IMR-90 (cell line): ENCODE measurements at regions not wholly inside any gene's neighbourhood (a gene's known extent, or its start where the extent isn't known, plus 50 kb on each side); places are given as distances from the start of the nearest gene placed in this dataset.

Source experiments
- ATAC-seq: fragments of 200-7000 bp; cut with Tn5 transposase; 2 replicates; pipeline ENCODE4 v1.9.1; 2020; ENCODE audit warnings: low read depth, mild to moderate bottlenecking, moderate library complexity
- BruUV-seq: library from RNA; stranded (reverse); fragments of 400-500 nt; replicated peaks from 2 replicates; lab custom pipeline; 2021; lab: Mats Ljungman, UMichigan
- CTCF ChIA-PET: fragments of 300-600 bp; formaldehyde crosslinking; extraction: SDS; loops from one replicate; lab custom pipeline; 2021; ENCODE audit warnings: antibody characterized with exemption; lab: Yijun Ruan, JAX
- POLR2A ChIA-PET: fragments of 300-600 bp; sonication (Branson Sonifier 250); formaldehyde crosslinking; loops from one replicate; lab custom pipeline; 2022; ENCODE audit warnings: antibody characterized with exemption; ENCODE audit not compliant: unreplicated experiment; lab: Charles Lee
- DNase-seq: peaks from one replicate; pipeline ENCODE4 v3.0.0; 2013
- H2AFZ ChIP-seq: replicated peaks from 2 replicates; pipeline ENCODE3; 2013; ENCODE audit warnings: low read length, mild to moderate bottlenecking; ENCODE audit not compliant: poor library complexity
- H2AK5ac ChIP-seq: 2 replicates; pipeline ENCODE4 v1.6.1; 2013; ENCODE audit warnings: low read depth, low read length, inconsistent platforms
- H2AK9ac ChIP-seq: replicated peaks from 2 replicates; pipeline ENCODE3; 2013; ENCODE audit warnings: mild to moderate bottlenecking, low read depth, low read length, moderate library complexity; ENCODE audit not compliant: poor library complexity
- H2BK120ac ChIP-seq: 2 replicates; pipeline ENCODE4 v1.6.1; 2013; ENCODE audit warnings: low read depth, low read length, inconsistent platforms
- H2BK15ac ChIP-seq: 3 replicates; pipeline ENCODE4 v1.6.1; 2013; ENCODE audit warnings: low read depth, low read length, inconsistent platforms
- H2BK20ac ChIP-seq: 2 replicates; pipeline ENCODE4 v1.6.1; 2013; ENCODE audit warnings: low read depth, mild to moderate bottlenecking, inconsistent platforms, low read length, moderate library complexity
- H2BK5ac ChIP-seq: 2 replicates; pipeline ENCODE4 v1.6.1; 2013; ENCODE audit warnings: mild to moderate bottlenecking, low read depth, low read length, inconsistent platforms; ENCODE audit not compliant: poor library complexity, severe bottlenecking
- H3K14ac ChIP-seq: replicated peaks from 2 replicates; pipeline ENCODE4 v1.6.1; 2013; ENCODE audit warnings: low read depth, low read length, inconsistent platforms
- H3K18ac ChIP-seq: 2 replicates; pipeline ENCODE4 v1.6.1; 2013; ENCODE audit warnings: low read depth, low read length, control low read depth
- H3K23ac ChIP-seq: 2 replicates; pipeline ENCODE4 v1.6.1; 2013; ENCODE audit warnings: low read depth, low read length, inconsistent platforms
- H3K27ac ChIP-seq: 2 replicates; pipeline ENCODE4 v1.5.1; 2013; ENCODE audit warnings: mild to moderate bottlenecking, control low read depth, low read length; ENCODE audit not compliant: insufficient read depth
- H3K27me3 ChIP-seq: 2 replicates; pipeline ENCODE4 v1.6.1; 2013; ENCODE audit warnings: low read length; ENCODE audit not compliant: control insufficient read depth, insufficient read depth
- H3K36me3 ChIP-seq: 2 replicates; pipeline ENCODE4 v1.6.1; 2013; ENCODE audit warnings: low read length, mixed read lengths; ENCODE audit not compliant: control insufficient read depth, insufficient read depth
- H3K4ac ChIP-seq: 2 replicates; pipeline ENCODE4 v1.6.1; 2013; ENCODE audit warnings: low read depth, low read length, inconsistent platforms
- H3K4me1 ChIP-seq: 2 replicates; pipeline ENCODE4 v1.6.1; 2013; ENCODE audit warnings: low read length, mixed read lengths; ENCODE audit not compliant: control insufficient read depth, insufficient read depth
- H3K4me2 ChIP-seq: 2 replicates; pipeline ENCODE4 v1.6.1; 2013; ENCODE audit warnings: low read depth, mild to moderate bottlenecking, control low read depth, low read length, moderate library complexity
- H3K4me3 ChIP-seq: 2 replicates; pipeline ENCODE4 v1.5.1; 2013; ENCODE audit warnings: low read depth, mild to moderate bottlenecking, control low read depth, low read length, moderate library complexity; ENCODE audit not compliant: insufficient read depth
- H3K56ac ChIP-seq: 2 replicates; pipeline ENCODE4 v1.6.1; 2013; ENCODE audit warnings: low read length, inconsistent platforms; ENCODE audit not compliant: insufficient read depth; ENCODE audit errors: extremely low read depth
- H3K79me1 ChIP-seq, 2 experiments: 2 replicates each; pipeline ENCODE4 v1.6.1; 2013; ENCODE audit warnings: low read length in 2 of 2, inconsistent platforms in 1 of 2, low read depth in 1 of 2
- H3K9ac ChIP-seq: 2 replicates; pipeline ENCODE4 v1.6.1; 2013; ENCODE audit warnings: low read depth, low read length, control low read depth
- H3K9me1 ChIP-seq: 2 replicates; pipeline ENCODE4 v1.6.1; 2013; ENCODE audit warnings: low read length, inconsistent platforms; ENCODE audit not compliant: insufficient read depth
- H3K9me3 ChIP-seq: 2 replicates; pipeline ENCODE4 v1.6.1; 2013; ENCODE audit warnings: low read length; ENCODE audit not compliant: control insufficient read depth, insufficient read depth
- H4K20me1 ChIP-seq: 2 replicates; pipeline ENCODE4 v1.6.1; 2013; ENCODE audit warnings: low read length, inconsistent platforms; ENCODE audit not compliant: insufficient read depth
- H4K5ac ChIP-seq: 2 replicates; pipeline ENCODE4 v1.6.1; 2013; ENCODE audit warnings: mild to moderate bottlenecking, low read depth, low read length, control low read depth
- H4K8ac ChIP-seq, 2 experiments: 2 replicates each; pipeline ENCODE4 v1.6.1; 2013; ENCODE audit warnings: low read depth in 2 of 2, low read length in 2 of 2, control low read depth in 1 of 2, inconsistent platforms in 1 of 2
- H4K91ac ChIP-seq: 2 replicates; pipeline ENCODE4 v1.6.1; 2013; ENCODE audit warnings: low read depth, low read length, inconsistent platforms; ENCODE audit not compliant: insufficient read depth
- BHLHE40 ChIP-seq: fragments of 150-350 bp; IDR thresholded peaks from 2 replicates; pipeline ENCODE4 v1.6.1; 2016; ENCODE audit warnings: mild to moderate bottlenecking, low read depth, low read length
- CEBPB ChIP-seq: IDR thresholded peaks from 2 replicates; pipeline ENCODE4 v1.6.1; 2012; ENCODE audit warnings: low read depth, low read length, improper control_type of control experiment
- CHD1 ChIP-seq: IDR thresholded peaks from 2 replicates; pipeline ENCODE4 v1.6.1; 2012; ENCODE audit warnings: low read depth, low read length, improper control_type of control experiment
- CTCF ChIP-seq: conservative IDR thresholded peaks from 2 replicates; pipeline ENCODE4 v1.5.1; 2012; ENCODE audit warnings: mild to moderate bottlenecking, low read depth, low read length, improper control_type of control experiment
- ELK1 ChIP-seq: fragments of 150-350 bp; IDR thresholded peaks from 2 replicates; pipeline ENCODE4 v1.6.1; 2016; ENCODE audit warnings: low read depth, mild to moderate bottlenecking, low read length, moderate library complexity, borderline replicate concordance
- FOS ChIP-seq: fragments of 150-350 bp; IDR thresholded peaks from 2 replicates; pipeline ENCODE4 v1.6.1; 2016; ENCODE audit warnings: low read depth, low read length
- MAFK ChIP-seq: IDR thresholded peaks from 2 replicates; pipeline ENCODE4 v1.6.1; 2012; ENCODE audit warnings: low read depth, low read length, improper control_type of control experiment
- MAZ ChIP-seq: IDR thresholded peaks from 2 replicates; pipeline ENCODE4 v1.6.1; 2012; ENCODE audit warnings: low read depth, mild to moderate bottlenecking, low read length, improper control_type of control experiment, moderate library complexity, borderline replicate concordance
- MXI1 ChIP-seq: IDR thresholded peaks from 2 replicates; pipeline ENCODE4 v1.6.1; 2012; ENCODE audit warnings: low read depth, mild to moderate bottlenecking, low read length, moderate library complexity, borderline replicate concordance
- NFE2L2 ChIP-seq: fragments of 150-350 bp; IDR thresholded peaks from 2 replicates; pipeline ENCODE4 v1.6.1; 2016; ENCODE audit warnings: low read depth, mild to moderate bottlenecking, low read length
- POLR2A ChIP-seq: IDR thresholded peaks from 2 replicates; pipeline ENCODE4 v1.6.1; 2012; ENCODE audit warnings: mild to moderate bottlenecking, low read depth, low read length
- RAD21 ChIP-seq: IDR thresholded peaks from 2 replicates; pipeline ENCODE4 v1.6.1; 2012; ENCODE audit warnings: low read length, improper control_type of control experiment
- RCOR1 ChIP-seq: IDR thresholded peaks from 2 replicates; pipeline ENCODE4 v1.6.1; 2012; ENCODE audit warnings: mild to moderate bottlenecking, low read length, improper control_type of control experiment; ENCODE audit not compliant: insufficient replicate concordance
- RFX5 ChIP-seq: IDR thresholded peaks from 2 replicates; pipeline ENCODE4 v1.8.0; 2012; ENCODE audit warnings: low read depth, mild to moderate bottlenecking, low read length, moderate library complexity
- SMC3 ChIP-seq: fragments of 150-350 bp; IDR thresholded peaks from 2 replicates; pipeline ENCODE4 v1.6.1; 2016; ENCODE audit warnings: low read depth, mild to moderate bottlenecking, antibody characterized with exemption, low read length, moderate library complexity
- USF2 ChIP-seq: fragments of 150-350 bp; IDR thresholded peaks from 2 replicates; pipeline ENCODE4 v1.6.1; 2017; ENCODE audit warnings: mild to moderate bottlenecking, antibody characterized with exemption, low read length, low read depth
- whole genome bisulfite sequencing, 2 experiments: methylation state at CpG; one replicate each; pipeline versions ENCODE4 v1.1.5 to v1.1.7; 2013; ENCODE audit warnings: missing lambda C conversion rate in 2 of 2; ENCODE audit not compliant: insufficient read length in 1 of 2; ENCODE audit errors: extremely low coverage in 2 of 2; 5-methylcytosine and 5-hydroxymethylcytosine counted together
- dilution Hi-C: fragments of 300-500 bp; cut with HindIII; formaldehyde crosslinking; loops from one replicate; pipeline ENCODE4 v1.14.3; 2018; ENCODE audit warnings: low sequenced_read_pairs; ENCODE audit not compliant: unreplicated experiment
- in situ Hi-C: fragments of 300-500 bp; cut with MboI; formaldehyde crosslinking; loops from 3 replicates; pipeline ENCODE4 v1.14.3; 2019; ENCODE audit warnings: low sequenced_read_pairs, inconsistent platforms, mixed read lengths
- intact Hi-C: fragments of 100-400 bp; cut with micrococcal nuclease; formaldehyde crosslinking; loops from 2 replicates; pipeline ENCODE4 v1.10.0; 2022

- peaks cover 5% of the 10 kb centered on the region for H3K9me1 ChIP-seq
- no peak overlapping the region for H2AK9ac ChIP-seq
- H4K20me1 ChIP-seq, result no peaks in the 10 kb centered on the region
- no peak overlapping the region for H4K91ac ChIP-seq
- no peak overlapping the region for H2BK20ac ChIP-seq
- H2BK120ac ChIP-seq, result no peak overlapping the region
- H3K23ac ChIP-seq, result no peak overlapping the region
- H3K4ac ChIP-seq, result no peak overlapping the region
- no TSS peak for BruUV-seq
- H2BK15ac ChIP-seq, result no peak overlapping the region
- no peak overlapping the region for H3K56ac ChIP-seq
- H2BK5ac ChIP-seq, result no peak overlapping the region
- no peak overlapping the region for H3K9ac ChIP-seq
- intact Hi-C loops (no loop called here), in situ Hi-C loops (no loop called here), dilution Hi-C loops (no loop called here)
- ChIA-PET CTCF (interaction anchor here (0.8 kb wide), 1 partner anchor 14 kb away, joined by 4 read pairs; no protein-coding TSS in a partner anchor), POLR2A (no interaction called here)
- H3K14ac ChIP-seq, result no peak overlapping the region
- no peak overlapping the region for H3K4me3 ChIP-seq
- H3K36me3 ChIP-seq, result no peaks in the 10 kb centered on the region
- H3K27me3 ChIP-seq, result no peaks in the 10 kb centered on the region
- H3K18ac ChIP-seq, result no peak overlapping the region
- H3K79me1 ChIP-seq, result no peaks in the 10 kb centered on the region
- no CpG with 5 or more reads among the region's 3 CpGs for WGBS, 2 experiments
- no peaks in the 10 kb centered on the region for H3K9me3 ChIP-seq
- DNase-seq (no peak), ATAC-seq (no peak)
- no peak for TF ChIP-seq MAFK
- no peak for TF ChIP-seq SMC3
- TF ChIP-seq RFX5, result no peak
- no peak for TF ChIP-seq FOS
- no peak for TF ChIP-seq ELK1
- TF ChIP-seq BHLHE40, result no peak
- TF ChIP-seq MAZ, result no peak
- no peak for TF ChIP-seq RCOR1
- no peak for TF ChIP-seq RAD21
- TF ChIP-seq NFE2L2, result no peak
- no peak for TF ChIP-seq MXI1
- TF ChIP-seq USF2, result no peak
- no peak for TF ChIP-seq CTCF
- TF ChIP-seq POLR2A, result no peak
- TF ChIP-seq CEBPB, result no peak
- no peak for TF ChIP-seq CHD1
- H2AFZ ChIP-seq, result no peak overlapping the region
- H4K8ac ChIP-seq, result no peak overlapping the region
- H2AK5ac ChIP-seq, result no peak overlapping the region
- no peak overlapping the region for H3K4me2 ChIP-seq
- H3K27ac ChIP-seq, result no peak overlapping the region
- no peak overlapping the region for H4K5ac ChIP-seq
- H3K4me1 ChIP-seq, result peaks cover 4% of the 10 kb centered on the region; the same call in 1 of the 2 replicates
Observed at GRCh38 chr1:98073823-98074222, 153.0 kb upstream of the DPYD start.
